ENCODE measurements at regions not wholly inside any gene's neighbourhood (a gene's known extent, or its start where the extent isn't known, plus 50 kb on each side); places are given as distances from the start of the nearest gene placed in this dataset.

DNA sequence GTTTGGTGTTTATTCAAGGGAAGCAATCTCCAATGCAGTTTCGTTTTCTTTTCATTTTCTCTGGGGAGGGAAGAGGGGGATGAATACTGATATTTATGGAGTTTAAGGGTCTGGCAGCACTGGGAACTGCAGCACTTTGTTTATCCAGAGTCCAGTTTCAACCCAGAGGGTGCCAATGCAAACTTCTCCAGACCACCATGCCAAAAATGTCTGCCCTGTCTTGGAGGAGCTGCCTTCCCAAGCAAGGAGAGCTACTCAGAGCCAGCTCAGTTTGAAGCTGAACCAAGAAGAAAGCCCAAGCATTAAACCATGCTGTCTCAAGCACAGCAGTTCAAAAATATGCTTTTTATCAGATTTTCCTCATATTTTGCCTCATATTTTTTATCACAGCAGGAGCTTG lies 589.7 kb downstream of the LMO4 start:
- Histone ChIP-seq H3K4me1 (ENCODE audit: insufficient read depth, low read length) (no peaks in the 10 kb centered on the region), H3K9ac (ENCODE audit: low read length) (no peak overlapping the region), H3K27ac (ENCODE audit: low read depth, low read length) (no peak overlapping the region), H3K27me3 (ENCODE audit: insufficient read depth, low read length) (no peaks in the 10 kb centered on the region), H2AFZ (ENCODE audit: low read depth, low read length) (no peak overlapping the region), H3K36me3 (ENCODE audit: insufficient read depth, low read length) (no peaks in the 10 kb centered on the region), H3K79me2 (ENCODE audit: insufficient read depth, low read length) (no peaks in the 10 kb centered on the region), H3K4me3 (ENCODE audit: insufficient read depth, low read depth, low read length) (no peak overlapping the region), H4K20me1 (ENCODE audit: insufficient read depth, low read length) (no peaks in the 10 kb centered on the region), H3K9me3 (ENCODE audit: insufficient read depth, low read depth, low read length) (no peaks in the 10 kb centered on the region), H3K4me2 (ENCODE audit: low read length) (no peak overlapping the region)
- no peaks in the 10 kb centered on the region for H3K9me3 Mint-ChIP-seq (ENCODE audit: unreplicated experiment)
- H3K4me1 Mint-ChIP-seq (ENCODE audit: low read depth, unreplicated experiment): peaks cover 6% of the 10 kb centered on the region
- TF ChIP-seq EZH2 (IDR thresholded peaks at IDR 0.05; ENCODE audit: insufficient read depth, low read length): no peak
- TF ChIP-seq, protein P1, sequence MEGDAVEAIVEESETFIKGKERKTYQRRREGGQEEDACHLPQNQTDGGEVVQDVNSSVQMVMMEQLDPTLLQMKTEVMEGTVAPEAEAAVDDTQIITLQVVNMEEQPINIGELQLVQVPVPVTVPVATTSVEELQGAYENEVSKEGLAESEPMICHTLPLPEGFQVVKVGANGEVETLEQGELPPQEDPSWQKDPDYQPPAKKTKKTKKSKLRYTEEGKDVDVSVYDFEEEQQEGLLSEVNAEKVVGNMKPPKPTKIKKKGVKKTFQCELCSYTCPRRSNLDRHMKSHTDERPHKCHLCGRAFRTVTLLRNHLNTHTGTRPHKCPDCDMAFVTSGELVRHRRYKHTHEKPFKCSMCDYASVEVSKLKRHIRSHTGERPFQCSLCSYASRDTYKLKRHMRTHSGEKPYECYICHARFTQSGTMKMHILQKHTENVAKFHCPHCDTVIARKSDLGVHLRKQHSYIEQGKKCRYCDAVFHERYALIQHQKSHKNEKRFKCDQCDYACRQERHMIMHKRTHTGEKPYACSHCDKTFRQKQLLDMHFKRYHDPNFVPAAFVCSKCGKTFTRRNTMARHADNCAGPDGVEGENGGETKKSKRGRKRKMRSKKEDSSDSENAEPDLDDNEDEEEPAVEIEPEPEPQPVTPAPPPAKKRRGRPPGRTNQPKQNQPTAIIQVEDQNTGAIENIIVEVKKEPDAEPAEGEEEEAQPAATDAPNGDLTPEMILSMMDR (IDR thresholded peaks at IDR 0.05; ENCODE audit: insufficient read depth, low read depth, low read length): no peak
- H3K27ac Mint-ChIP-seq (ENCODE audit: unreplicated experiment): no peak overlapping the region
- DNase-seq (ENCODE audit: low read depth) (no peak), FAIRE-seq (no peak)
- no peak overlapping the region for H3K4me3 Mint-ChIP-seq (ENCODE audit: unreplicated experiment)
- H3K36me3 Mint-ChIP-seq (ENCODE audit: low read depth, unreplicated experiment): no peaks in the 10 kb centered on the region
- H3K27me3 Mint-ChIP-seq (ENCODE audit: low read depth, unreplicated experiment): no peaks in the 10 kb centered on the region

DNA sequence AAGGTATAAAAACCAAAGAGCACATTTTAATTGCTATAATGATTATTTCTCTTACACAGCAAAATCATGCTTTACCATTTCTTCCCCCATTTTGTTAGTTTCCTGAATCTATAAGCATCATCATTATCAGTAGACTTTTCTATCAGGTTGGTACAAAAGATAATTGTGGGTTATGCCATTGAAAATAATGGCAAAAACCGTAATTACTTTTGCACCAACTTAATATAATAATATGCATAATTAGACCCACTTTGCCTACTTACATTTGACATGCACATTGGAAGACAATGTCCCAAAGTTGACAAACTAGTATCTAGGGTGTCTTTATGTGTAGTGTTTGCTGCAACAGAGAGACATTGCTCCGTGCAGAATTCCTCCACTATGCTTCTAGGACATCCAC lies 594.2 kb downstream of the LMO4 start:
- TF ChIP-seq, protein P1 (IDR thresholded peaks at IDR 0.05; ENCODE audit: insufficient read depth, low read depth, low read length): no peak
- TF ChIP-seq EZH2 (IDR thresholded peaks at IDR 0.05; ENCODE audit: insufficient read depth, low read length): no peak
- H3K9me3 Mint-ChIP-seq (ENCODE audit: unreplicated experiment): no peaks in the 10 kb centered on the region
- peaks cover 4% of the 10 kb centered on the region for H3K4me1 Mint-ChIP-seq (ENCODE audit: low read depth, unreplicated experiment)
- Histone ChIP-seq H3K79me2 (ENCODE audit: insufficient read depth, low read length) (no peaks in the 10 kb centered on the region), H2AFZ (ENCODE audit: low read depth, low read length) (no peak overlapping the region), H3K36me3 (ENCODE audit: insufficient read depth, low read length) (no peaks in the 10 kb centered on the region), H4K20me1 (ENCODE audit: insufficient read depth, low read length) (no peaks in the 10 kb centered on the region), H3K9ac (ENCODE audit: low read length) (no peak overlapping the region), H3K9me3 (ENCODE audit: insufficient read depth, low read depth, low read length) (no peaks in the 10 kb centered on the region), H3K27ac (ENCODE audit: low read depth, low read length) (no peak overlapping the region), H3K27me3 (ENCODE audit: insufficient read depth, low read length) (no peaks in the 10 kb centered on the region), H3K4me1 (ENCODE audit: insufficient read depth, low read length) (no peaks in the 10 kb centered on the region), H3K4me3 (ENCODE audit: insufficient read depth, low read depth, low read length) (no peak overlapping the region), H3K4me2 (ENCODE audit: low read length) (no peak overlapping the region)
- DNase-seq (ENCODE audit: low read depth) (no peak), FAIRE-seq (no peak)
- no peaks in the 10 kb centered on the region for H3K36me3 Mint-ChIP-seq (ENCODE audit: low read depth, unreplicated experiment)
- H3K27ac Mint-ChIP-seq (ENCODE audit: unreplicated experiment): no peak overlapping the region
- H3K4me3 Mint-ChIP-seq (ENCODE audit: unreplicated experiment): no peak overlapping the region
- H3K27me3 Mint-ChIP-seq (ENCODE audit: low read depth, unreplicated experiment): no peaks in the 10 kb centered on the region

DNA sequence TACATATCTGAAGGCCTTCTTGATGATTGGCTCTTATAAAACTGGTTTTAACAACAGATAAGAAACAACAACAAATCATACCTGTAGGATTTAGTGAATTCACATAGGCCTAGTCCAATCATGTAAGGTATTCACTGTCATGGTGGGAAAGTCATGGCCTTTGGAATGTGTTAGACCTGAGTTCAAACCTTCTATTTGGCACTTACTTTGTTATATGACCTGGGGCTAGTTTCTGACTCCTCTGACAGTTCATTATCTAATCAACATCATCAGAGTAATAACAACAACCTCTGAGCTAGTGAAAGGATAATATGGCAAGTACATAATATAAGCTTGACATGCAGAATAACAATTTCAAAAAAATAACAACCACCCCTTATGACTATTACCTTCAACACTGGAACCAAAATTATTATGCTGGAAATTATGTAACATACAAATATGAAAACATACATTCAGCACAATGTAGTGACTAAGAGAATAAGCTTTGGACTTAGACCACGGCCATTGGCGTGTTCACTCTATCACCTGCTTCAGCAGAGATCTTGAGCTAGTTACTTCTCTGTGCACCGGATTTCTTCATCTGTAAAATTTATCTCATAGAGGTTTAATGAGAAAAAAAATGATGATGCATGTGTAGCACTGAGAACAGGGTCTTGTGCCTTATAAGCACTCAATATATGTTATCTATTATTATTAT lies 597.6 kb downstream of the LMO4 start:
- Mint-ChIP-seq H3K27me3 (ENCODE audit: low read depth, unreplicated experiment) (no peaks in the 10 kb centered on the region), H3K27ac (ENCODE audit: unreplicated experiment) (no peak overlapping the region), H3K4me1 (ENCODE audit: low read depth, unreplicated experiment) (peaks cover 3% of the 10 kb centered on the region), H3K9me3 (ENCODE audit: unreplicated experiment) (no peaks in the 10 kb centered on the region), H3K36me3 (ENCODE audit: low read depth, unreplicated experiment) (no peaks in the 10 kb centered on the region), H3K4me3 (ENCODE audit: unreplicated experiment) (no peak overlapping the region)
- no peaks in the 10 kb centered on the region for H3K4me1 ChIP-seq (ENCODE audit: insufficient read depth, low read length)
- DNase-seq (ENCODE audit: low read depth) (no peak), FAIRE-seq (no peak)
- no peaks in the 10 kb centered on the region for H3K36me3 ChIP-seq (ENCODE audit: insufficient read depth, low read length)
- H3K27me3 ChIP-seq (ENCODE audit: insufficient read depth, low read length): no peaks in the 10 kb centered on the region
- no peak overlapping the region for H2AFZ ChIP-seq (ENCODE audit: low read depth, low read length)
- H3K9me3 ChIP-seq (ENCODE audit: insufficient read depth, low read depth, low read length): no peaks in the 10 kb centered on the region
- no peak overlapping the region for H3K27ac ChIP-seq (ENCODE audit: low read depth, low read length)
- no peak for TF ChIP-seq EZH2 (IDR thresholded peaks at IDR 0.05; ENCODE audit: insufficient read depth, low read length)
- TF ChIP-seq, protein P1 (IDR thresholded peaks at IDR 0.05; ENCODE audit: insufficient read depth, low read depth, low read length): no peak
- no peaks in the 10 kb centered on the region for H4K20me1 ChIP-seq (ENCODE audit: insufficient read depth, low read length)
- H3K9ac ChIP-seq (ENCODE audit: low read length): no peak overlapping the region
- H3K4me2 ChIP-seq (ENCODE audit: low read length): no peak overlapping the region
- no peak overlapping the region for H3K4me3 ChIP-seq (ENCODE audit: insufficient read depth, low read depth, low read length)
- H3K79me2 ChIP-seq (ENCODE audit: insufficient read depth, low read length): no peaks in the 10 kb centered on the region
